Mesothelial cell of epicardium (in vitro differentiated cells): ENCODE measurements at regions not wholly inside any gene's neighbourhood (a gene's known extent, or its start where the extent isn't known, plus 50 kb on each side); places are given as distances from the start of the nearest gene placed in this dataset.

Experiments used
- DNase-seq, 2 experiments: peaks; one replicate each; pipeline ENCODE4 v3.0.0; 2021; ENCODE audit warnings: low spot score in 2 of 2; ENCODE audit not compliant: unreplicated experiment in 2 of 2
- H3K27ac Mint-ChIP-seq: 2 replicates; pipeline ENCODE4 v1.8.0; 2021; ENCODE audit warnings: mixed read lengths
- H3K27me3 Mint-ChIP-seq: 2 replicates; pipeline ENCODE4 v1.8.0; 2021; ENCODE audit warnings: low read depth, mixed read lengths
- H3K36me3 Mint-ChIP-seq: 2 replicates; pipeline ENCODE4 v1.8.0; 2021; ENCODE audit warnings: mixed read lengths
- H3K4me1 Mint-ChIP-seq: 2 replicates; pipeline ENCODE4 v1.8.0; 2021; ENCODE audit warnings: mixed read lengths
- H3K4me3 Mint-ChIP-seq: 2 replicates; pipeline ENCODE4 v1.8.0; 2021; ENCODE audit warnings: mild to moderate bottlenecking, moderate library complexity, mixed read lengths
- H3K9me3 Mint-ChIP-seq: 2 replicates; pipeline ENCODE4 v1.8.0; 2021; ENCODE audit warnings: mixed read lengths
- CTCF ChIP-seq: fragments of 200-600 bp; sonication (generic); IDR thresholded peaks from one replicate; pipeline ENCODE4 v1.5.0; 2021; ENCODE audit warnings: antibody characterized with exemption; ENCODE audit not compliant: unreplicated experiment

GRCh38 chr7:68103319-68103718 lies 1106.7 kb downstream of the TYW1 start:
- no peak for TF ChIP-seq CTCF
- DNase-seq = no peak
- H3K36me3 Mint-ChIP-seq = no peaks in the 10 kb centered on the region
- no peaks in the 10 kb centered on the region for H3K9me3 Mint-ChIP-seq
- no peak overlapping the region for H3K27ac Mint-ChIP-seq
- no peak overlapping the region for H3K4me3 Mint-ChIP-seq
- H3K27me3 Mint-ChIP-seq = peaks cover 20% of the 10 kb centered on the region
- peaks cover 9% of the 10 kb centered on the region for H3K4me1 Mint-ChIP-seq

GRCh38 chr7:68107261-68107660 lies 1110.6 kb downstream of the TYW1 start:
- TF ChIP-seq CTCF = no peak
- no peaks in the 10 kb centered on the region for H3K36me3 Mint-ChIP-seq
- H3K27me3 Mint-ChIP-seq = peaks cover 26% of the 10 kb centered on the region
- H3K4me1 Mint-ChIP-seq = peaks cover 9% of the 10 kb centered on the region
- DNase-seq = no peak
- no peak overlapping the region for H3K4me3 Mint-ChIP-seq
- no peak overlapping the region for H3K27ac Mint-ChIP-seq
- H3K9me3 Mint-ChIP-seq = no peaks in the 10 kb centered on the region

- H3K27ac Mint-ChIP-seq = no peak overlapping the region
- peaks cover 26% of the 10 kb centered on the region for H3K27me3 Mint-ChIP-seq
- H3K9me3 Mint-ChIP-seq = no peaks in the 10 kb centered on the region
- peaks cover 9% of the 10 kb centered on the region for H3K4me1 Mint-ChIP-seq
- no peak overlapping the region for H3K4me3 Mint-ChIP-seq
- TF ChIP-seq CTCF = no peak
- no peaks in the 10 kb centered on the region for H3K36me3 Mint-ChIP-seq
- DNase-seq = no peak
Measured at GRCh38 chr7:68107968-68108367, 1111.3 kb downstream of the TYW1 start.

GRCh38 chr7:68109299-68109698 lies 1112.7 kb downstream of the TYW1 start:
- no peak overlapping the region for H3K4me3 Mint-ChIP-seq
- no peaks in the 10 kb centered on the region for H3K9me3 Mint-ChIP-seq
- H3K4me1 Mint-ChIP-seq = no peaks in the 10 kb centered on the region
- peaks cover 26% of the 10 kb centered on the region for H3K27me3 Mint-ChIP-seq
- H3K27ac Mint-ChIP-seq = no peak overlapping the region
- no peak for DNase-seq
- no peaks in the 10 kb centered on the region for H3K36me3 Mint-ChIP-seq
- no peak for TF ChIP-seq CTCF

- TF ChIP-seq CTCF = no peak
- Mint-ChIP-seq H3K27ac (no peak overlapping the region), H3K36me3 (peaks cover 15% of the 10 kb centered on the region), H3K4me3 (no peak overlapping the region), H3K27me3 (peaks cover 13% of the 10 kb centered on the region), H3K4me1 (peaks cover 3% of the 10 kb centered on the region), H3K9me3 (peaks cover 36% of the 10 kb centered on the region)
- no peak for DNase-seq
Measured at GRCh38 chr7:68119411-68119810, 1122.8 kb downstream of the TYW1 start.

GRCh38 chr7:68121056-68121455 lies 1124.4 kb downstream of the TYW1 start:
- no peak for DNase-seq
- no peak for TF ChIP-seq CTCF
- Mint-ChIP-seq H3K27ac (no peak overlapping the region), H3K9me3 (peaks cover 36% of the 10 kb centered on the region), H3K4me3 (no peak overlapping the region), H3K4me1 (peaks cover 3% of the 10 kb centered on the region), H3K36me3 (peaks cover 15% of the 10 kb centered on the region), H3K27me3 (peaks cover 25% of the 10 kb centered on the region)
